CD4-positive, alpha-beta T cell (primary cell): ENCODE measurements at regions not wholly inside any gene's neighbourhood (a gene's known extent, or its start where the extent isn't known, plus 50 kb on each side); places are given as distances from the start of the nearest gene placed in this dataset.

Experiments used
- ATAC-seq: fragments of 200-7000 bp; cut with Tn5 transposase; one replicate; pipeline ENCODE4 v1.10.0; 2022; ENCODE audit warnings: mild to moderate bottlenecking; ENCODE audit not compliant: poor library complexity
- CTCF ChIA-PET: fragments of 350-600 bp; sonication (Branson Sonifier 250); formaldehyde crosslinking; loops from one replicate; lab custom pipeline; 2021; ENCODE audit warnings: antibody characterized with exemption, inconsistent platforms; lab: Charles Lee
- POLR2A ChIA-PET: fragments of 350-600 bp; sonication (Branson Sonifier 250); formaldehyde crosslinking; loops from one replicate; lab custom pipeline; 2021; ENCODE audit warnings: antibody characterized with exemption, inconsistent platforms; lab: Charles Lee
- DNase-seq, 14 experiments: peaks; one replicate each; pipeline ENCODE4 v3.0.0-alpha.2; 2013 to 2020; ENCODE audit warnings: mixed read lengths in 2 of 14
- H3K27ac ChIP-seq, 2 donors: one replicate each; pipeline versions ENCODE4 v1.5.1 to v1.7.0; 2013; ENCODE audit warnings: low read length in 2 of 2, low read depth in 1 of 2, mild to moderate bottlenecking in 1 of 2
- H3K27me3 ChIP-seq, 2 experiments: 1 replicate in 1 of 2; 2 replicates in 1 of 2; pipeline versions ENCODE4 v1.6.1 to v1.7.0; 2013; ENCODE audit warnings: low read length in 2 of 2, control low read depth in 1 of 2, mild to moderate bottlenecking in 1 of 2, moderate library complexity in 1 of 2; ENCODE audit not compliant: insufficient read depth in 2 of 2, control insufficient read depth in 1 of 2
- H3K36me3 ChIP-seq: one replicate; pipeline ENCODE4 v1.6.1; 2013; ENCODE audit warnings: low read length, control low read depth; ENCODE audit not compliant: insufficient read depth
- H3K4me1 ChIP-seq: one replicate; pipeline ENCODE4 v1.6.1; 2013; ENCODE audit warnings: low read length, control low read depth; ENCODE audit not compliant: insufficient read depth
- H3K4me3 ChIP-seq: one replicate; pipeline ENCODE4 v1.5.1; 2013; ENCODE audit warnings: mild to moderate bottlenecking, low read length, moderate library complexity
- H3K9me3 ChIP-seq, 2 experiments: 1 replicate in 1 of 2; 2 replicates in 1 of 2; pipeline versions ENCODE4 v1.6.1 to v1.7.0; 2013; ENCODE audit warnings: low read length in 2 of 2, mild to moderate bottlenecking in 2 of 2, control low read depth in 1 of 2, moderate library complexity in 1 of 2; ENCODE audit not compliant: control insufficient read depth in 1 of 2, insufficient read depth in 1 of 2
- H3K27ac Mint-ChIP-seq: one replicate; pipeline ENCODE4 v1.8.0; 2020; ENCODE audit warnings: mixed read lengths
- H3K27me3 Mint-ChIP-seq: one replicate; pipeline ENCODE4 v1.8.0; 2021; ENCODE audit warnings: mixed read lengths
- H3K36me3 Mint-ChIP-seq: one replicate; pipeline ENCODE4 v1.8.0; 2021; ENCODE audit warnings: low read depth, mixed read lengths
- H3K4me1 Mint-ChIP-seq: one replicate; pipeline ENCODE4 v1.8.0; 2021; ENCODE audit warnings: low read depth, mixed read lengths
- H3K4me3 Mint-ChIP-seq: one replicate; pipeline ENCODE4 v1.8.0; 2020; ENCODE audit warnings: mild to moderate bottlenecking, mixed read lengths
- H3K9me3 Mint-ChIP-seq: one replicate; pipeline ENCODE4 v1.8.0; 2020; ENCODE audit warnings: mixed read lengths
- CTCF ChIP-seq: fragments of 200-600 bp; IDR thresholded peaks from one replicate; pipeline ENCODE4 v1.8.0; 2022; ENCODE audit warnings: antibody characterized with exemption, mild to moderate bottlenecking
- intact Hi-C, 2 experiments: fragments of 100-400 bp; cut with DNase I in 1 of 2; cut with micrococcal nuclease in 1 of 2; formaldehyde crosslinking; loops; one replicate each; pipeline versions ENCODE4 v1.15.1 to v1.9.0; 2023 to 2025; cut with DNase I, micrococcal nuclease

GRCh38 chr7:80385508-80385907 lies 126.4 kb downstream of the GNAT3 start:
- TF ChIP-seq CTCF, result no peak
- ATAC-seq, result no peak
- intact Hi-C loops, result no loop called here
- H3K4me3 ChIP-seq, result no peak overlapping the region
- no peaks in the 10 kb centered on the region for H3K36me3 ChIP-seq
- H3K9me3 ChIP-seq, result peaks cover 0 to 2% of the 10 kb centered on the region in 2 experiments
- no peak for DNase-seq
- H3K27me3 Mint-ChIP-seq, result no peaks in the 10 kb centered on the region
- no peak overlapping the region for H3K27ac ChIP-seq
- no peaks in the 10 kb centered on the region for H3K4me1 ChIP-seq
- no peaks in the 10 kb centered on the region for H3K9me3 Mint-ChIP-seq
- H3K4me1 Mint-ChIP-seq, result no peaks in the 10 kb centered on the region
- POLR2A ChIA-PET, result no interaction called here
- no peaks in the 10 kb centered on the region for H3K36me3 Mint-ChIP-seq
- no peak overlapping the region for H3K4me3 Mint-ChIP-seq
- CTCF ChIA-PET, result no interaction called here
- H3K27ac Mint-ChIP-seq, result no peak overlapping the region
- H3K27me3 ChIP-seq, result no peaks in the 10 kb centered on the region

GRCh38 chr7:80380957-80381356 lies 130.9 kb downstream of the GNAT3 start:
- Mint-ChIP-seq H3K36me3 (no peaks in the 10 kb centered on the region), H3K4me1 (no peaks in the 10 kb centered on the region), H3K27me3 (no peaks in the 10 kb centered on the region), H3K4me3 (no peak overlapping the region), H3K9me3 (no peaks in the 10 kb centered on the region), H3K27ac (no peak overlapping the region)
- intact Hi-C loops, result no loop called here
- Histone ChIP-seq H3K36me3 (no peaks in the 10 kb centered on the region), H3K4me1 (no peaks in the 10 kb centered on the region), H3K9me3 (peaks cover 0 to 7% of the 10 kb centered on the region in 2 experiments), H3K27ac (no peak overlapping the region), H3K27me3 (no peaks in the 10 kb centered on the region), H3K4me3 (no peak overlapping the region)
- ATAC-seq, result no peak
- no peak for TF ChIP-seq CTCF
- CTCF ChIA-PET, result no interaction called here
- DNase-seq, result no peak
- POLR2A ChIA-PET, result no interaction called here

- Histone ChIP-seq H3K4me3 (no peak overlapping the region), H3K27ac (no peak overlapping the region), H3K27me3 (no peaks in the 10 kb centered on the region), H3K4me1 (no peaks in the 10 kb centered on the region), H3K36me3 (no peaks in the 10 kb centered on the region), H3K9me3 (peaks cover 0 to 11% of the 10 kb centered on the region in 2 experiments)
- CTCF ChIA-PET, result no interaction called here
- Mint-ChIP-seq H3K9me3 (no peaks in the 10 kb centered on the region), H3K4me1 (no peaks in the 10 kb centered on the region), H3K36me3 (no peaks in the 10 kb centered on the region), H3K27ac (no peak overlapping the region), H3K4me3 (no peak overlapping the region), H3K27me3 (no peaks in the 10 kb centered on the region)
- POLR2A ChIA-PET, result no interaction called here
- no peak for TF ChIP-seq CTCF
- ATAC-seq, result no peak
- intact Hi-C loops, result no loop called here
- no peak for DNase-seq
Measured at GRCh38 chr7:80379034-80379982, 132.6 kb downstream of the GNAT3 start.
